ENCODE measurements at regions not wholly inside any gene's neighbourhood (a gene's known extent, or its start where the extent isn't known, plus 50 kb on each side); places are given as distances from the start of the nearest gene placed in this dataset.
"Not testable (repeated sequence)": the region's sequence is repeated elsewhere in the genome, so short reads cannot be mapped to it uniquely, and the experiment has no call there.

- not testable (repeated sequence) for DNase-seq (ENCODE audit: low spot score)
Measured at GRCh38 chr9:42931045-42931444, 747.6 kb downstream of the SPATA31A6 start.

- not testable (repeated sequence) for DNase-seq (ENCODE audit: low spot score)
Measured at GRCh38 chr9:42937583-42938235, 754.2 kb downstream of the SPATA31A6 start.

- DNase-seq (ENCODE audit: low spot score) = not testable (repeated sequence)
Measured at GRCh38 chr9:42947050-42947449, 763.6 kb downstream of the SPATA31A6 start.

GRCh38 chr9:42951239-42951638, 767.8 kb downstream of the SPATA31A6 start:
- DNase-seq (ENCODE audit: low spot score) = peak; percentile 49

GRCh38 chr9:42965155-42965554, 781.7 kb downstream of the SPATA31A6 start:
- not testable (repeated sequence) for DNase-seq (ENCODE audit: low spot score)

- DNase-seq (ENCODE audit: low spot score) = not testable (repeated sequence)
Measured at GRCh38 chr9:42971872-42972271, 788.4 kb downstream of the SPATA31A6 start.

GRCh38 chr9:42974725-42975124, 791.3 kb downstream of the SPATA31A6 start:
- not testable (repeated sequence) for DNase-seq (ENCODE audit: low spot score)

GRCh38 chr9:42984761-42985160, 801.3 kb downstream of the SPATA31A6 start:
- DNase-seq (ENCODE audit: low spot score) = not testable (repeated sequence)
